ENCODE measurements at regions not wholly inside any gene's neighbourhood (a gene's known extent, or its start where the extent isn't known, plus 50 kb on each side); places are given as distances from the start of the nearest gene placed in this dataset.

DNA sequence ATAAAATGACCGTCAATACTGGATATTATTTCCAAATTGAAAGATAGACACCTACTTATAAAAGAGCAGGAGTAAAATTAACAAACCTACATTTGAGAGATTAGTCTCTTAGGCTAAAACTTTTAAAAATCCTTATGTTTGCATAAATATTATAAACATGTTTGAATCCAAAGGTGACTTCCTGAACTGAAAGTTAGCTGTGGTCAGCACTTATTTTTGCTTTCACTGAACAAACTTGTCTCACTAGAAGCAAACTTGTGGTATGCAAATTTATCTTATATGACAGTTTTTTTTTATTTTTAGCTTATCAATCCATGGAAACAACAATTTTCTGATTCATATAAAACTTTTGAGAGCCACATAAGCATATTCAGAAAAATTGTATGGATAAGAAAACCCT lies 502.6 kb upstream of the COX7C start (continued):
- TF ChIP-seq FOS (IDR thresholded peaks at IDR 0.05; ENCODE audit: extremely low read depth, insufficient read length) (no peak), FOXJ2 (tag; IDR thresholded peaks at IDR 0.05) (no peak), MECOM (CRISPR knock-in tag; IDR thresholded peaks at IDR 0.05) (no peak), ZBTB8A (IDR thresholded peaks at IDR 0.05; ENCODE audit: partially characterized antibody) (no peak), ZNF696 (CRISPR knock-in tag; conservative IDR thresholded peaks at IDR 0.05) (no peak)

DNA sequence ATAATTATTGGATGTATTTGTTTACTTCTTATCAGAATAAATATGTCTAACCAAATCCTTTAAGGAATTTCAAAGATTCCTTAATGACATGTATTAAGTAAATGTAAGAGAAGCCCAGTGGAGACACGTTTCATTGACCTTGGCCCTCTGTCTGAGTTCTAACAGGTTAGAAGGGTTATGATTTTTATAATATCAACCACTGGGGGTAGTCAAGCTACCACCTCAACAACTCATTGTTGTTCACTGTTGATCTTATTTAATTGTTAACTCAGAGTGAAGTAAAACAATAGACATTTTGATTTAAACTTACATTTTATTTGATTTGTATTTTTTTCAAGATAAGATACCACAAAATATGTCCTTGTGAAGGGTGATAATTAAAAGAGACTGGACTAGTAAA lies 499.2 kb upstream of the COX7C start:
- Histone ChIP-seq H3K4me3 (no peak overlapping the region), H3K4me1 (replicated peaks in 1 of 2; ENCODE audit: control insufficient read depth in 2 of 2, insufficient read depth in 2 of 2, low read length in 2 of 2) (no peaks in the 10 kb centered on the region), H3K9ac (ENCODE audit: insufficient read depth in 1 of 2, low read depth in 2 of 2, low read length in 2 of 2) (no peak overlapping the region), H4K20me1 (replicated peaks; ENCODE audit: control insufficient read depth, insufficient read depth, low read length) (no peaks in the 10 kb centered on the region), H3K36me3 (ENCODE audit: control insufficient read depth, insufficient read depth, low read length) (no peaks in the 10 kb centered on the region), H3K9me3 (replicated peaks; ENCODE audit: control insufficient read depth, insufficient read depth, low read depth, low read length) (no peaks in the 10 kb centered on the region), H3K9me1 (ENCODE audit: control insufficient read depth, insufficient read depth, low read length) (no peaks in the 10 kb centered on the region), H3K27me3 (ENCODE audit: control insufficient read depth in 2 of 2, insufficient read depth in 2 of 2, low read length in 2 of 2) (no peaks in the 10 kb centered on the region), H3K4me2 (ENCODE audit: insufficient read depth, low read length) (no peak overlapping the region), H3K27ac (ENCODE audit: extremely low read depth, low read depth, low read length) (no peak overlapping the region), H3K79me2 (ENCODE audit: control insufficient read depth, insufficient read depth, low read length) (no peaks in the 10 kb centered on the region), H2AFZ (ENCODE audit: low read depth, low read length) (no peak overlapping the region)
- CTCF ChIA-PET (ENCODE audit: low intra/inter-chr PET ratio) = no interaction called here
- no peak for TF ChIP-seq ZNF282 (CRISPR knock-in tag; IDR thresholded peaks at IDR 0.05)
- TF ChIP-seq ZNF436 (CRISPR knock-in tag; IDR thresholded peaks at IDR 0.05) = no peak
- no peak for TF ChIP-seq ARID4B (CRISPR knock-in tag; IDR thresholded peaks at IDR 0.05)
- no peak for TF ChIP-seq TCF3 (CRISPR knock-in tag; IDR thresholded peaks at IDR 0.05)
- TF ChIP-seq HOXB6 (CRISPR knock-in tag; IDR thresholded peaks at IDR 0.05; ENCODE audit: borderline replicate concordance) = no peak
- no peak for TF ChIP-seq YBX1 (IDR thresholded peaks at IDR 0.05)
- TF ChIP-seq TRIM24 (IDR thresholded peaks at IDR 0.05) = no peak
- no peak for TF ChIP-seq ZNF699 (CRISPR knock-in tag; IDR thresholded peaks at IDR 0.05; ENCODE audit: insufficient replicate concordance)
- TF ChIP-seq RBM22 (IDR thresholded peaks at IDR 0.05; ENCODE audit: low read depth, low read length, poor library complexity, severe bottlenecking) = no peak
- no peak for TF ChIP-seq EHMT2 (IDR thresholded peaks at IDR 0.05)
- no peak for TF ChIP-seq ZNF740 (CRISPR knock-in tag; IDR thresholded peaks at IDR 0.05)
- TF ChIP-seq ZNF740 (tag; IDR thresholded peaks at IDR 0.05) = no peak
- no TSS peak for BruUV-seq (replicated peaks)
- FAIRE-seq (no peak), ATAC-seq (no peak), DNase-seq (ENCODE audit: extremely low read depth in 1 of 4, low spot score in 3 of 4) (peak in 3 of 4 experiments; percentile 3 to 20 (median 20))
- intact Hi-C loops (cut with micrococcal nuclease) (no loop called here), in situ Hi-C loops (cut with MboI) (no loop called here)
- 0% methylated on average over 1 of the region's 1 CpG for WGBS (ENCODE audit: insufficient coverage, low coverage, missing lambda C conversion rate)
- POLR2A ChIA-PET = no interaction called here
